ENCODE measurements at regions not wholly inside any gene's neighbourhood (a gene's known extent, or its start where the extent isn't known, plus 50 kb on each side); places are given as distances from the start of the nearest gene placed in this dataset.
"Not testable (repeated sequence)": the region's sequence is repeated elsewhere in the genome, so short reads cannot be mapped to it uniquely, and the experiment has no call there.

DNA sequence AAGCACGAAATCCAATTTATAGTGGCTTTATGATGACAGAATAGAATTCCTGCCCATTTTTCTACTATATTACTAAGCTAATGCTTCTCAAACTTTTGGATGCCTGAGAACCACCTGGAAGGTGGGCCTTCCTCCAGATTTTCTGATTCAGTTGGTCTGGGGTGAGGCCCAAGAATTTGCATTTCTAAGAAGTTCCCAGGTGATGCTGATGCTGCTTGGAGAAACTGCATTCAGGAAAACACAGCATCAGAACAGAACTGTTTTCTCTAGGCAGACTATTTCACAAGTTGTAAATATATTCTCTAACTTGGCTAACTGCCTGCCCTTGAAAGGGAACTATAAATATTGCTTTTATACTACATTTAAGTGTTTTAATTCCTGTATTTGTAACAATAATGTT lies 644.9 kb upstream of the DPPA4 start:
- no peaks in the 10 kb centered on the region for H3K27me3 Mint-ChIP-seq
- H3K27ac Mint-ChIP-seq = no peak overlapping the region

DNA sequence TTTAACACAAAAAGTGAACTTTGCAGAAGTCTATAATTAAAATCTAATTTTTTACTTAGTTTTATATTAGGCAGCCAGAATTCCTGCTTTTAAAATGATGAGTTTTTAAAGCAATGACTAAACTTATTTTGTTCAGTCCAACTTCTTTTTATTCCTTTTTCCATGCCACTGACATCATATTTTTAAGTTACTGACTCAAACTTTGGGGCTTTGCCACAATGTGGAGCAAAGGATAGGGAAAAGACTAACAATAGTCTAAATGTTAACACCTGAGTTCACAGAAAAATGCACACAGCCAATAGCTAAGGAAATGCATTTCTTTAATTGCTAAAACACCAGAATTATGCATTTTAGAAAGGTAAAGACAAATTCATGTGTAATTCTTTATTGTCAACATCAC lies 647.6 kb upstream of the DPPA4 start:
- Mint-ChIP-seq H3K36me3 (ENCODE audit: low read depth) (no peaks in the 10 kb centered on the region), H3K27me3 (no peaks in the 10 kb centered on the region), H3K4me1 (ENCODE audit: low read depth) (no peaks in the 10 kb centered on the region), H3K27ac (no peak overlapping the region), H3K4me3 (no peak overlapping the region), H3K9me3 (no peaks in the 10 kb centered on the region)
- intact Hi-C loops (cut with micrococcal nuclease) = no loop called here

More for the DNA sequence above, 644.9 kb upstream of the DPPA4 start:
- H3K9me3 Mint-ChIP-seq = no peaks in the 10 kb centered on the region
- H3K4me1 Mint-ChIP-seq (ENCODE audit: low read depth) = no peaks in the 10 kb centered on the region
- no peak overlapping the region for H3K4me3 Mint-ChIP-seq
- intact Hi-C loops (cut with micrococcal nuclease) = no loop called here
- no peaks in the 10 kb centered on the region for H3K36me3 Mint-ChIP-seq (ENCODE audit: low read depth)

DNA sequence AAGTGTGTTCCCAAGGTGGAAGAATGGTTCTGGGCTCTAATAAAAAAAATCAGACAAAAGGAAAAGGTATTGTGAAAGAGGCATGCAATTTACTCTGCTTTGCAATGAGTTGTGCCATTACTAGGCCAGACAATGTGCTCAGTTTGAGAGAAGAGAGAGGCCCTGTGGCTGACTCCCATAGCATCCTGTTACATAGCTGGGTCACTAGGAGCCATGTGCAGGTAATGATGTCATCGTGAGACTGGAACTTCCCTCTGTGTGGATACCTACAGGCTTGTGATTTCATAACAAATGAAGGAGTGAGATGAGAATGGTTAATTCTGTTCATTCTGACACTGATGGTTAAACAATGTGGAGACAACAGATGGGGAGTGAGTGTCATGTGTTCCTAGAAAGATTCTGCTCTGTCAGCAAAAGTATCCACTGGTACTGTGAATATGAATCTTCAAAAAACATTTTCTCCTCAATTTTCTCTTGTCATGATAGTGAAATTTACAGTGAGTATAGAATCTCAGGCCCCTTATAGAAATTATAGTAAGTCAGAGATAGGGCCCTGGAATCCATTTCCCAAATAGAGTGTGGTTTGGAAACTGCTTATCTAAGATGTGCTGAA lies 648.7 kb upstream of the DPPA4 start:
- Mint-ChIP-seq H3K27me3 (no peaks in the 10 kb centered on the region), H3K36me3 (ENCODE audit: low read depth) (no peaks in the 10 kb centered on the region), H3K4me1 (ENCODE audit: low read depth) (no peaks in the 10 kb centered on the region), H3K9me3 (no peaks in the 10 kb centered on the region), H3K4me3 (no peak overlapping the region), H3K27ac (no peak overlapping the region)
- intact Hi-C loops (cut with micrococcal nuclease) = no loop called here

DNA sequence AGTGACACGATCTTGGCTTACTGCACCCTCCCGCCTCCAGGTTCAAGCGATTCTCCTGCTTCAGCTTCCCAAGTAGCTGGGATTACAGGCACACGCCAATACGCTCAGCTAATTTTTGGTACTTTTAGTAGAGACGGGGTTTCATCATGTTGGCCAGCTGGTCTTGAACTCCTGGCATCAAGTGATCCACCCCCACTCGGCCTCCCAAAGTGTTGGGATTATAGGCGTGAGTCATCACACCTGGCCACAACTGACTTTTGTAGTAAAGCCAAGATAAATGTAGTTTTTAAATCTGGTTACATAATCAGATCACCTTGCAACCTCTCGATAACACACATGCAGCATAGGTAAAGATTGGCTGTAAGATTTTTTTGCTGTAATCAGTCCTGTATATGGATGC lies 657.5 kb upstream of the DPPA4 start:
- Mint-ChIP-seq H3K27ac (no peak overlapping the region), H3K27me3 (no peaks in the 10 kb centered on the region), H3K36me3 (ENCODE audit: low read depth) (no peaks in the 10 kb centered on the region), H3K4me3 (no peak overlapping the region), H3K4me1 (ENCODE audit: low read depth) (no peaks in the 10 kb centered on the region), H3K9me3 (peaks cover 22% of the 10 kb centered on the region)
- intact Hi-C loops (cut with micrococcal nuclease) = no loop called here

DNA sequence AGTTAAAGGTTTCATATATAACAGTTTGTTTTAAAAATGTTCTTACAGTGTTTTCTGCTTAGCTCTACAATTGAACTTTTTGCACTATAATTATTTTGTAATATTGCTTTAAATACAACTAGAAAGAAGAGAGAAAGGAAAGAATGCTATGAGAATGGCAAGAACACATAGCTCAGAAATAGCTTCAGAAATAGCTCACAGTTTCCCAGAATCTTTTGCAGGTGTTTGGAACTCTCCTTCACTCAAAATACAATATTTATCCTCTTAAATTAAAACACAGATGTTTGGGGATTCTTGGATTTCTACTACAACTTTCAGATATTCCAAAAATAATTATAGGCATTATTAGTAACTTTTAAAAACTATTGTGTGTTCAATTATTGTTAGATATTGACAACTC lies 658.0 kb upstream of the DPPA4 start:
- H3K4me3 Mint-ChIP-seq = no peak overlapping the region
- H3K36me3 Mint-ChIP-seq (ENCODE audit: low read depth) = no peaks in the 10 kb centered on the region
- peaks cover 27% of the 10 kb centered on the region for H3K9me3 Mint-ChIP-seq
- H3K27ac Mint-ChIP-seq = no peak overlapping the region
- no peaks in the 10 kb centered on the region for H3K27me3 Mint-ChIP-seq
- H3K4me1 Mint-ChIP-seq (ENCODE audit: low read depth) = no peaks in the 10 kb centered on the region
- intact Hi-C loops (cut with micrococcal nuclease) = no loop called here

DNA sequence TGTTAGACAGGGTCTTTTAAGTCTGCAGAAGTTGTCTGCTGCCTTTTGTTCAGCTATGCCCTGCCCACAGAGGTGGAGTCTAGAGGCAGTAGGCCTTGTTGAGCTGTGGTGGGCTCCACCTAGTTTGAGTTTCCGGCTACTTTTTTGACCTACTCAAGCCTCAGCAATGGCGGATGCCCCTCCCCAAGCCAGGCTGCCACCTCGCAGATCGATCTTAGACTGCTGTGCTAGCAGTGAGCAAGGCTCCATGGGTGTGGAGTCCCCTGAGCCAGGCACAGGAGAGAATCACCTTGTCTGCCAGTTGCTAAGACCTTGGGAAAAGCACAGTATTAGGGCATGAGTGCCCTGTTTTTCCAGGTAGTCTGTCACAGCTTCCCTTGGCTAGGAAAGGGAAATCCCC lies 664.6 kb upstream of the DPPA4 start:
- H3K27ac Mint-ChIP-seq; H3K36me3 Mint-ChIP-seq (ENCODE audit: low read depth); intact Hi-C loops (cut with micrococcal nuclease); H3K4me3 Mint-ChIP-seq; H3K4me1 Mint-ChIP-seq (ENCODE audit: low read depth); H3K27me3 Mint-ChIP-seq: not testable (repeated sequence)
- H3K9me3 Mint-ChIP-seq = peaks cover 39% of the 10 kb centered on the region

DNA sequence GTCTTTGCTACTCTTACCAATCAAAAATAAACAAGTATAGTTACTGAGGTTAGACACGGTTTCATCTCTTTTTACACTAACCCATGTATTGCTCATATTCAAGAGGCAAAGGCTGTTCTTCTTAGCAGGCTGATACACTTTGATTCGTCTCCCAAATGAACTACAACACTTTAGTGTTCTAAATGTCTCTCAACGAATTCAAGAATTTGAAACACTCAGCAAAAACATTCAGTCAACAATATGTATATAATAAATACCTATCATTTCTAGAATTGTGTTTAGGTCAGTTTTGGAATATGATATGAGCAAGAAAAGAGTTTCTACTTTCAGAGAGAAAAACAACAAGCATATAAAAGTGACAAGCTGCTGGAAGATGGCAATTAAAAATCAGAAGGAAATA lies 669.6 kb upstream of the DPPA4 start:
- Mint-ChIP-seq H3K4me3 (no peak overlapping the region), H3K4me1 (ENCODE audit: low read depth) (no peaks in the 10 kb centered on the region), H3K27me3 (no peaks in the 10 kb centered on the region), H3K9me3 (peaks cover 33% of the 10 kb centered on the region), H3K27ac (no peak overlapping the region), H3K36me3 (ENCODE audit: low read depth) (no peaks in the 10 kb centered on the region)
- intact Hi-C loops (cut with micrococcal nuclease) = no loop called here

DNA sequence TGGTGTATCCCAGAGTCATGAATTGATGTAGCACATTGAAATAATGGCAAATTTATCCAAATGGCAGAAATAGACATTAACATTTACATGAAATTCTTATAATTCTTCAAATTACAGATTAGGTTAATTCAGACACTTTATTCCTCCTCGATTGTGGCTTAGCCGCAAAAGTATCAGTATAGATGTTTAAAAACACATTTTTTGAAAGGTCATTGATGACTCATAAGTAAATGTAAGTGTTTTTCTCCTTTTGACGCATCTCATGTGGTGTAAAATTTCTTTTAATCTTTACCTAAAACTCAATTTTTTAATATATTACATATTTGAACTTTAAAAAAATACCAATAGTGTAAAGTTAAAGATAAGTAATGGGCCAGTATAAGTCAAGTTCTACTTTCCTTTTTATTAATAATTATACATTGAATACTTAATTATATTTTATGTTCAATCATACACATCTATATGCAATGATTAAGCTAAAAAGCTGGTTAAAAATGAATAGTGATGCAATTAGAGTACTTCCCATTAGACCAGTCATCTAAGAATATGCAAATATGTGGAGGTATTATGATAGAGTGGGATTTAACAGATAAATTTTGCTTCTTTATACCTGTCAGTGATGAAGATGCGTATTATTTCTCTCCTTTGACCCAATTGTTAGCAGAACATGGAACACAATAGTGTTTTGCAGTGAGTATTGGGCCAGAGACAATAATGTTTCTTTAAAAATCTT lies 678.1 kb upstream of the DPPA4 start:
- Mint-ChIP-seq H3K4me3 (no peak overlapping the region), H3K27ac (no peak overlapping the region), H3K9me3 (peaks cover 28% of the 10 kb centered on the region), H3K36me3 (ENCODE audit: low read depth) (no peaks in the 10 kb centered on the region), H3K4me1 (ENCODE audit: low read depth) (no peaks in the 10 kb centered on the region), H3K27me3 (no peaks in the 10 kb centered on the region)
- intact Hi-C loops (cut with micrococcal nuclease) = no loop called here

DNA sequence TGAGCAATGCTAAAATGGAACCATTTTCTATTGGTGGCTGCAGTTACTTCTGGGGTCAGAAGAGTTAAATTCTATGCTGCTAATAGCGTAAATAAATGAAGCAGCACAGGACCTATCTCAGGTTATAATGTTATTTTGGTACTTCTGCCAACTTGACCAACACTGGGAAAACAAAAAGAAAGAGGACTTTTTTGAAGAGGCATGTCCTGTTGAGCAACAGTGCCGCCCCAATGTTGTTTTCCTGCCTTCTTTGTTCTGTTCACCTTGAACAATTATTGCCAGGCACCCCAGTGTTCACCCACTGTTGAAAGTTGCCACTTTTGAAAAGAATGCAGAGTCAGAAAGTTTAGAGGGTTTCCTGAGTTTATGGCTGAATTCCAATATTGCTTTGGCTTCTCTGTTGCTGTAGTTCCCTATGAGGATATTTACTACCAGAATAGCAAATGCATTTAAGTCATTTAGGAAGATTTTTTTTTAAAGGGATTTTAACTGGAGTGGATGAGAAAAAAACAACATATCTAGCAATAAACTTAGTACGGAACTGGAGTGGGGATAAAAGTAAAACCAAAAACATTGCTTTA lies 679.0 kb upstream of the DPPA4 start:
- intact Hi-C loops (cut with micrococcal nuclease) = no loop called here
- Mint-ChIP-seq H3K27me3 (no peaks in the 10 kb centered on the region), H3K4me1 (ENCODE audit: low read depth) (no peaks in the 10 kb centered on the region)

DNA sequence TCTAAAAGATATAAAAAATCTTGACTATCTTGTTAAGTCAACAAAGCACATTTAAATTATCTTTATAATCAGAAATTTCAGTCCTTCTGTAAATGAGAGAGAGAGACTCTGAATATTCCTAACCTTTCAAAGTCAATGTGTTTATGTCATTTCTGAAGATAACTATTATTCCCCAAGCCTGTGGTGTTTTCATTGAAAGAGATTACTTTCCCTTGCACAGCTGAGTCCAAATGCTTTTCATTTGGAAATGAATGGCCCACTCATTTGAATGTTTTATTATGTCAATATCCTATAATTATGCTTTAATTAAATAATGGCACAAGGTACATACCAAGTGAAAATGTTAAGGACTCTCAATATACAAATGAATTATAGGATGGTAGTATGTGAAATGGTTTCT lies 680.0 kb upstream of the DPPA4 start:
- peaks cover 16% of the 10 kb centered on the region for H3K9me3 Mint-ChIP-seq
- intact Hi-C loops (cut with micrococcal nuclease) = no loop called here
- no peak overlapping the region for H3K4me3 Mint-ChIP-seq
- H3K4me1 Mint-ChIP-seq (ENCODE audit: low read depth) = no peaks in the 10 kb centered on the region
- no peaks in the 10 kb centered on the region for H3K36me3 Mint-ChIP-seq (ENCODE audit: low read depth)
- H3K27me3 Mint-ChIP-seq = no peaks in the 10 kb centered on the region
- H3K27ac Mint-ChIP-seq = no peak overlapping the region

More for the DNA sequence above, 679.0 kb upstream of the DPPA4 start:
- Mint-ChIP-seq H3K9me3 (peaks cover 22% of the 10 kb centered on the region), H3K36me3 (ENCODE audit: low read depth) (no peaks in the 10 kb centered on the region), H3K4me3 (no peak overlapping the region), H3K27ac (no peak overlapping the region)

DNA sequence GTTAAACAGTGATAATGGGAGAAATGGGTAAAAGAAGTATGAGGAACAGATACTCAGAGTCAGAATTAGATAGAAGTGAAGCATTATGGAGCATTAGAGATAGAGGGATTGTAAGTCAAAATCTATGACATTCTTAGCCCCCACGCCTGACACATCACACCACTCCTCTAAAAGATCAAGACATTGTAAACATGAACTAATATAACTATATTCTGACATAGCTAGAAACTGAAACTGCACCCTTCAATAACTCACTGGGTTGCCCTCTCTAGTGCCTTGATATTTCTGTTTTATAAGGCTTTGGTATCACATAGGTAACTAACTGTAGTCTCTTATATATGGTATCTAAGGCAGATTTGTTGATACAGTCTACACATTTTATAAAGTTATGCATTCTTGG lies 684.3 kb upstream of the DPPA4 start:
- intact Hi-C loops (cut with micrococcal nuclease) = no loop called here
- Mint-ChIP-seq H3K27ac (no peak overlapping the region), H3K27me3 (no peaks in the 10 kb centered on the region), H3K4me3 (no peak overlapping the region), H3K4me1 (ENCODE audit: low read depth) (no peaks in the 10 kb centered on the region), H3K36me3 (ENCODE audit: low read depth) (no peaks in the 10 kb centered on the region), H3K9me3 (peaks cover 9% of the 10 kb centered on the region)

DNA sequence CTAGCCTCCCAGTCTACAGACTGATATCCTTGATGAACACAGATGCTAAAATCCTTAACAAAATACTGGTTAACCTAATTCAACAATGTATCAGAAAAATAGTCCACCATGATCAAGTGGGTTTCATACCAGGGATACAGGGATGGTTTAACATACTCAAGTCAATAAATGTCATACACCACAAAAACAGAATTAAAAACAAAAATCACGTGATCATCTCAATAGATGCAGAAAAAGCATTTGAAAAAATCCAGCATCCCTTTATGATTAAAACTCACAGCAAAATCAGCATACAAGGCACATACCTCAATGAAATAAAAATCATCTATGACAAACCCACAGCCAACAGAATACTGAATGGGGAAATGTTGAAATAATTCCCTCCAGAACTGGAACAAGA lies 685.7 kb upstream of the DPPA4 start:
- intact Hi-C loops (cut with micrococcal nuclease); H3K36me3 Mint-ChIP-seq (ENCODE audit: low read depth); H3K9me3 Mint-ChIP-seq: not testable (repeated sequence)

DNA sequence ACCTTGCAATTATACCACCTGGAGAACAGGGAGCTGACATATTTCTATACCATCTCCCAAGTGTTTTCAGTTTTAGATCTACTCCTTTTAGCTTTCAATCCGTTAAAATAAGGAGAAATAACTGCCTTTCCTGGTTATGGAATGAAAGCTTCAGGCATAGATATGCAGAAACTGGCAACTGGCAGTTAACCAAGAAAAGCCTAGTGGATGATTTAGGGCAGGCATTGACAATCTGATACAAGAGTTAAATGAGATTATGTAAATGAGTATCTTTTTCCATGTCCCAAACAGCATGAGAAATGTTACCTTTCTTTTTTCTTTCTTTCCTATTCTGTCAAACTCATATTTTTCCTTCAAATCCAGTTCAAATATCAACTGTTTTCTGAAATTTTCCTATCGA lies 689.1 kb upstream of the DPPA4 start:
- H3K27ac Mint-ChIP-seq = no peak overlapping the region
- H3K4me1 Mint-ChIP-seq (ENCODE audit: low read depth) = no peaks in the 10 kb centered on the region
- no peaks in the 10 kb centered on the region for H3K9me3 Mint-ChIP-seq
- H3K36me3 Mint-ChIP-seq (ENCODE audit: low read depth) = no peaks in the 10 kb centered on the region
- intact Hi-C loops (cut with micrococcal nuclease) = no loop called here
- no peaks in the 10 kb centered on the region for H3K27me3 Mint-ChIP-seq
- no peak overlapping the region for H3K4me3 Mint-ChIP-seq

More for the DNA sequence above, 685.7 kb upstream of the DPPA4 start:
- H3K4me1 Mint-ChIP-seq (ENCODE audit: low read depth); H3K27me3 Mint-ChIP-seq; H3K27ac Mint-ChIP-seq; H3K4me3 Mint-ChIP-seq: not testable (repeated sequence)

DNA sequence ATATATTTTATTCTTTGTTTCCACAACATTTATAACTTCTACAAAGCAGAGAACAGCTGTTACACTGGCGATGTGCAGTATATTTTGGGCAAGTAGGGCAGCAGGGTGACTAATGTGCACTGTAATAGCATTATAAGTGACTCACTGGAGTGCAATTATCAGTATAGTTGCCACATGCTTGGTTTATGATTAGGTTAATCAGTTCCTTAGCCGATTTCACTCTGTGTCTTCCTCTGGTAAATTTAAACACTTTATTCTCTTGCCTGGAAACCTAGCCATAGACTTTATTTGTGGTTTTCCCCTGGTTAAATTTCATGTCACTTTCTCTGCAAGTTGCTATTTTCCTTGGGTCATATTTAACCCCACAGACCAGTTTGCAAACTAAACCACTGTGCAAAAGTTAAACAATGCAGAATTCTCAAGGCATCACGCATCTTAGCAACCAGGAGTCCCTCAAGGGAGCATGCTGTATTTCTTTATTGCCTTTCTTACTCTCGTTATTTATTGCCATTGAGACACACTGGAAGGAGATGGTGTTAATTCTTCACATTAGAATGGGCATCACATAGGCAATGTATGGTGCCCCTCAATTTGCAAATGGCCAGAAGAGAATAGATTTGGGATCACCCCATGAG lies 690.2 kb upstream of the DPPA4 start:
- no peaks in the 10 kb centered on the region for H3K4me1 Mint-ChIP-seq (ENCODE audit: low read depth)
- no peak overlapping the region for H3K4me3 Mint-ChIP-seq
- no peaks in the 10 kb centered on the region for H3K9me3 Mint-ChIP-seq
- no peaks in the 10 kb centered on the region for H3K27me3 Mint-ChIP-seq
- no peak overlapping the region for H3K27ac Mint-ChIP-seq
- H3K36me3 Mint-ChIP-seq (ENCODE audit: low read depth) = no peaks in the 10 kb centered on the region
- intact Hi-C loops (cut with micrococcal nuclease) = no loop called here
